SKM-1 (cell line): ENCODE measurements at regions not wholly inside any gene's neighbourhood (a gene's known extent, or its start where the extent isn't known, plus 50 kb on each side); places are given as distances from the start of the nearest gene placed in this dataset.

Experiments used
- DNase-seq: peaks from one replicate; lab custom pipeline; 2025; ENCODE audit not compliant: unreplicated experiment; lab: John Stamatoyannopoulos, UW

DNA sequence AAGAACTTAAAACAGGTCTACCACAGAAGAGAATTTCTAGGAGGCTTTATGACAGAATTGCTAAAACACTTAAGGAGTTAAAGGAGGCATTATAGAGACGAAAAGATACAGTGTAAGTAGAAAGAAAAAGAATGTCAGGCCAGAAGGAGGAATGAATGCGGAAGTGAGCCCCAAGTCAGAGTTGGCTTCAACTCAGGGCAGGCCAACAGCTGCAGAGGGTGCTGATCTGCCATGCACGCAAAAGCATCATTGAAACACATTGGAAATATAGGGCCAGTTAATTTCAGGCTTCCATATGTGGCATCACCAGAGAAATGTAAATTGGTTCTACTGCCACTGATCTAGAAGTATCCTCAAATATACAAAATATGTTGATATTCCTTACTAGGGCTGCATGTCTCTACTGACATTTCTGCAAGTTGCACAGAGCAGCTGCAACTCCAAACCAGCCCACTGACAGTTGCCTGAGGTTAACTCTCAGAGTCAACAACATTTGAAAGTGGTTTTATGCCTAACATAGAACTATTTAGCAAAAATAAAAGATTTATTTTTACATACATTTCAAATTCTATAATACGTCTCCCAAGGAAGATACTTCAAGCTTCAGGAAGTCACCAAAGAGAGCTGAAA lies 324.1 kb downstream of the C11orf87 start:
- DNase-seq = no peak

DNA sequence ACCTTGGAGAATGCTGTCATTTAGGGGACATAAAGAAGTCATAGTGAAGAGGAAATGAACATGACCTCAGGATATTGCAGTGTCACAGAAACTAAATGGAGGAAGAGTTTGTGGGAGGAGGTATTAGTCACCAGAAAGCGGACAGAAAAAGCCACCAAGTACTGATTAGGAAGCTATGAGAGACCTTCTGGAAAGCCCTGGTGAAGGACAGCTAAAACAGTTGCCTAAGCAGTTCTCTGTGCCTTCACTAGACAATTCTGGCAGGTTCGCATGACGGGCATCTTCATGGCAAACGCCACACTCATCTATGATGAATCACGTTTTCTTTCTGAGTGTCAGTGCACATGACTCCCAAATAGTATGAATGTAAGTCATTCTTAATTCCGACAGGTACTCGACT lies 325.8 kb downstream of the C11orf87 start:
- peak; percentile 71 for DNase-seq

GRCh38 chr11:109749476-109749875 lies 327.5 kb downstream of the C11orf87 start:
- no peak for DNase-seq

- DNase-seq = no peak
These were observed 329.0 kb downstream of the C11orf87 start for GRCh38 chr11:109750964-109751363.

DNA sequence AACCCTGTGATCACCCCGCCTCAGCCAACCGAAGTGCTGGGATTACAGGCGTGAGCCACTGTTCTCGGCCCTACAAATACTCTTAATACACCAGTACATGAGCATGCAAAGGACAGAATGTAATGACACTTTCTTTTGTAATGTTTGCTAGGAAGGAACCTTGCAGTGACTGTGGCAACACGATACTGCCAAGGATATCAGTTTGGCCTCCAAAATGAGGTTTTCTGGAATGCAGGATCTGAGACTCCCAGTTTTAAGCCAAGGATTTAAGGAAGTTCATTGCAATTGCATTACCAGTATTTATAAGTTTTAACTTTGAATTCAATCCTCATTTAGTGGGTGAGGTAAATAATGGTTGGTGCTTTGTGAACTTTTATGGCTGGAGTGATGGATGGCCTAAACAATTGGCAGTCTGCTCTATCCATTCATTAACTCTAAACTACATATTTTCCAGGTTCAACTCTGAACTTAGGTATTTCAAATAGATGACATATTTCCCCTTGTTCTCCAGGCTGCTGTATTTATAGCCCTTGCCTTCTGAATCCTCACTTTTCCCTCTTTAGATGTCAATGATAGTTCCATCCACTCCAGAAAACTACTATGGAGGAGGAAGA lies 330.3 kb downstream of the C11orf87 start:
- no peak for DNase-seq

DNA sequence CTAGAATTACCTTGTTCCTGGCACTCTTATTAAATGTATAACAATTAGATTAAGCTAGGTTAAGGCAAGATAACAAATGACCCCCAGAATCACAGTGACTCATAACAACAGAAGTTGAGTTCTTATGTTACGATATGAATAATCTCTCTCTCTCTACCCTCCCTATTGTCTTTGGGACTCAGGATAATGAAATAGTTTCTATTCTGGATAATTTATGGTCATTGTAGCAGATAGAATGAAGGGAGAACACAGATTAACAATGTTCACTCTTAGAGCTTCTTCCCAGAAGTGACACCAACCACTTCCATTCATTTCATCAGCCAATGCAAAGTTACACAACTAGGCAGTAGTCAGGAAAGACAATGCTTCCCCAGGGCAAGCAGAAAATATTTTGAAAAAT lies 334.5 kb downstream of the C11orf87 start:
- no peak for DNase-seq

DNA sequence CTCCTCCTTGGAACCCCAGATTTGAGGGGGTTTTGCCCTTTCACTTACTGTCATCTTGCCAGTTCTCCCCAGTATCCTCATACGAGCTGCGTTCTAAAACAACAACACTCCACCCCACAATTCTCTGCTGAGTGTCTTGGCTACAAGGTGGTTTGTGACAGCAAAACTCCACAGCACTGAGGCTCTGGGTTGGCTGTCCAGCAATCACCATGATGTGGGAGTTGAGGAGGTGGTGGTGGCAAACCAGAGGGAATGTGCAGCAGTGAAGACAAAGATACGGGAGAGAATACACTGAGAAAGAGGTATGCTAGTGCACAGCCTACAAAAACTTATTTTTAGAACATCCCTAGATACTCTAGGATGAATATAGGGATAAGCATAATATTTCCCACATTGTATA lies 335.0 kb downstream of the C11orf87 start:
- no peak for DNase-seq

DNA sequence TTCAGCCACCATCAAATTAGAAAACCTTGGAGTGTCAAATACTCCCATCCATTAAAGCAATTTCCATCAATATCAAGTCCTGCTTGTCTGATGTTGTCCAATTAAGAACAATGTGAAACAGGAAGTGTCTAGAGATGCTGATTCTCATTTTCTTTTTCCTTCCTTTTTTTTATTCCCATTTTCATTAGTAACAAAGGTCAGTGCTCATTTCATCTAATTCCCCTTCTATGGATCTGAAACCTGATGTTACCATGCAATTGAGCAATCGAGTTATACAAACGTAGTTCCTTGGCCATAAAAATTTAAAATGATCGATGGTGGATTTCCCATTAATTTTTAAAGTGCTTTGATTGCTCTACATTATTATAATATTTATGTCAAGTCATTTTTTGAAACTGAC lies 330.6 kb upstream of the ZC3H12C start:
- DNase-seq = no peak

DNA sequence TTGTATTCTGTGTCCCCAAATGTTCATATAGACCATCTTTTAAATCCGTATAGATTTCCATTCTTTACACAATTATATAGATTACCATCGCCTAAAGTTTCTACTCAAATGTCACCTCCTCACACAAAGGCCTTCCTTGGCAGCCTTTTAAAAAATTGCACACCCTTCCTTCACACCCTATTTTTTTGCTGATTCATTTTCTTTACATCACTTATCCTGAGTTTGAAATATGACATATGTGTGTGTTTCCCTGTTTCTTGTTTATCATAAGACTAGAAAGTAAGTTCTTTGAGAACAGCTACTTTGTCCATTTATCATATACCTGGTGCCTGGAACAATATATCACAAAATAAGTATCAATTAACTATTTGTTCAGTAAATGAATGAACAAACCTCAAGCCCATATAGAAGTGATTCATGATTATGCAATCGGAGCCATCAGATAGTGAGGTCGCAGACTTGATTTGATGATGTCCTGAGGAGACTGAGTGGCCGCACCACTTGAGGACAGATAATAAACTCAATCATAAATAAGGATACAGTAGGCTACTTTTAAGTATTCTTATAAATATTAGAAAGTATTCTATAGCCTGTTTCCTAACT lies 327.4 kb upstream of the ZC3H12C start:
- DNase-seq = no peak

DNA sequence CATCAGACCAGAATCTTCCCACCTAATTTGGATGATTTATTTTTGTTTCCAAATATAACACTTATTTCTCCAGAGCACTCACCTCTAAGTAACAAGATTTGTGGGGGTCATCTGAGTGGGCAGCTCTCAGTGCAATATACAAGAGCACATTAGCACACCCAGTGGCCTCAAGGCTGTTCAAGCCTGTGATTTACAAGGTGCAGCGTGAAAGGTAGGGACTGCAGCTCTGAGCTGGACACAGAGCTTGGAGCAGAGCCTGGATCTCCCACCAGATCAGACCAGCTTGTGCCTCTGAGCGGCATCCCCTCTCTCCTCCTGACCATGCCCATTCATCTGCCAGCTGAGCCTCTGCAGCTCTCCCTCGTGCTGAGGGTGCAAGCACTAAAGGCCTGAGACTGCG lies 323.3 kb upstream of the ZC3H12C start:
- DNase-seq = no peak

DNA sequence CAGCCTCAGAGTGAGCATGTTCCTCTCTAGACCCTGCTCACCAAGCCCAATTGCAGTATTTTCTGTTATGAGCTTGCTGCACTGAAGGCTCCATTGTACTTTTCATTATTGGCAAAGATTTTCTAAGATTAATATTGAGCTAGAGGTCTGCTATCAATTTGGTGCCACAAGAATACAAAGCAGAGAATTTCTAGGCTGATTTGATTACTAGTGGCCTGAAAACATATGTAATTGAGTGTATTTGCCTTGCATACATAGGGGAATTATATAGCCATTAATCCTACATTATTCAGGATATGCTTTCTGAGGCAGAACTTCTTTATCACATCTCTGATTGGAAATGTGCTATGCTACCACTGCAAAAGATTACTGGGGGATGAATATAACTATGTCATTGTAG lies 322.9 kb upstream of the ZC3H12C start:
- no peak for DNase-seq

DNA sequence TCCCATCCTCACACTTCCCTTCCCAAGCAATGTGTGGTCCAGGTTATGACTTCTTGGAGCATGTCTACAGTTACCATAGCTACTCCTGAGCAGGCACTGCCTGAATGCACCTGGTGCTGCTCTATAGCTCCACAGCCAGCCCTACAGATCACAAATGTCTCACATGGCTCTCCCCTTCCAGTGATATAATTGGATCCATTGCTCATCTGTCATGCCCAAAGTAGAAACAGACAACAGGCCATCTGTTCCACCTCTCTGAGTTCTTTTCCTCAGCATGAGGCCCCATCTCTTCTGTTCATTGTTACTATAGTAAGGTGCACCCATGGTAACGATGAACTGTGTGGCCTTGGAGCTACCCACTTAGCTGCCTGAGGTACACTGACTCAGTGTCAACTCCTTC lies 320.3 kb upstream of the ZC3H12C start:
- DNase-seq = no peak

DNA sequence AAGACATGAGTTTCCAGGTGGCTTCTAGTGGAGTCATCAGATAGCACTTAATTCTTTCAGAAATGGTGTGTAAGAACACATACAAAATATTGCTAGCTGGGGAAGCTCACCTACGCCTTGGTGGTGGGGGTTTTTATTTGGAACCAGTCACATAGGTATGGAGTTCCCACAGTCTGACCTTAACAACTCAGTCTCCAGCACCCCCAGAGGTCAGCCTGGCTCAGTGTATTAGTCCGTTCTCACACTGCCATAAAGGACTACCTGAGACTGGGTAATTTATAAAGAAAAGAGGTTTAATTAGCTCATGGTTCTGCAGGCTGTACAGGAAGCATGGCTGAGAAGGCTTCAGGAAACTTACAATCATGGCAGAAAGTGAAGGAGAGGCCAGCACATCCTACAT lies 317.5 kb upstream of the ZC3H12C start:
- no peak for DNase-seq

- DNase-seq = no peak
These were observed 310.2 kb upstream of the ZC3H12C start for GRCh38 chr11:109783014-109783413.

DNA sequence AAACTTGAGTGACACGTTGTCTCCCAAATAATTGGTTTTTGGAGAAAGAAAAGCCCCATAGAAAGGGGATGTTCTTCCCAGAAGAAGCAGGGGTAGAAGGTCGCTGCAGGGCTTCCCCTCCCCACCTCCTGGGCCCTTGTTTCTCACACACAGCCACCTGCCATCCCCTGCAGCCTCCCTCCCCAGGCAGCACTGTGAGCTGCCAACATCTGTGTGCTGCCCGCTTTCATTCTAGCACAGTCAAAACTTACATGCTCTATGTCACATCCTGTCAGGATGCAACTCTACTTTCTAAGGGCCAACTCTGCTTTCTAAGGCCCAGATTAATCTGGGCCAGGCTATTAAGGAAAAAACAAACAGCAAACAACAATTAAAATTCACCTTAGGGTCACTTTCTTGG lies 309.4 kb upstream of the ZC3H12C start:
- no peak for DNase-seq

- no peak for DNase-seq
These were observed 308.7 kb upstream of the ZC3H12C start for GRCh38 chr11:109784536-109784935.

DNA sequence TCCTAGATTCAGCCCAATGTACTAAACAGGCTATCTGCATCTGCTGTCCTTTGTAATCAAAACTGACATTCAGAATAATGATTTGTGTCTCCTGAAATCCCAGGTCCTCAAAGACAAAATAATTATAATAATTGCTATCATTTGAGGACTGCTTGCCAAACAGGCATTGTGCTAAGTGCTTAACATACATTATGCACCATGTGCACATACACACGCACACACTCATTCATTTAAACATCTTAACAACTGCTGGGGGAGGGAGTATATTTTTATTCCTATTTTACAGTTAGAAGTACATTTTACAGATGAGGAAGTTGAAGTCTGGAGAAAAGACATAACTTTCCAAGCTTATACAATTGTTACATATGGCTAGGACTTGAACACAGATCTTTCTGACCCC lies 308.0 kb upstream of the ZC3H12C start:
- no peak for DNase-seq

- DNase-seq = no peak
These were observed 307.5 kb upstream of the ZC3H12C start for GRCh38 chr11:109785714-109786113.

GRCh38 chr11:109788948-109789490 lies 304.2 kb upstream of the ZC3H12C start:
- DNase-seq = no peak

- DNase-seq = no peak
These were observed 303.3 kb upstream of the ZC3H12C start for GRCh38 chr11:109789901-109790300.

DNA sequence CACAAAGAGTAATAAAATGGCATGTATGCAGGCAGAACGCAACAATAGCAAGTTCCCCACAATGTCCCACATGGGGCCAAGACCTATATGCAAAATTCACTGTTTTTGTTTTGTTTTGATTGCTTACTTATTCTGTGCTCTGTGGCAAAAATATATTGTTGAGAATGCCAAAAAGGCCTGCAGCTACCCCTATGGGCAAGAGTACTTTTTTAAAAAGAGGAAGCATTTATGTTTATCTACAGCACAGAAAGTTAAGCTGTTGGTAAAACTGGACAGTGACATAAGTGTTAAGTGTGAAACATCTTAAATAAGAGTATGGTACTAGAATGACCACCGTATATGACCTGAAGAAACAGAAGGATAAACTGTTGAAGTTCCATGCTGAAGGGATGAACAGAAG lies 301.9 kb upstream of the ZC3H12C start:
- DNase-seq = no peak

DNA sequence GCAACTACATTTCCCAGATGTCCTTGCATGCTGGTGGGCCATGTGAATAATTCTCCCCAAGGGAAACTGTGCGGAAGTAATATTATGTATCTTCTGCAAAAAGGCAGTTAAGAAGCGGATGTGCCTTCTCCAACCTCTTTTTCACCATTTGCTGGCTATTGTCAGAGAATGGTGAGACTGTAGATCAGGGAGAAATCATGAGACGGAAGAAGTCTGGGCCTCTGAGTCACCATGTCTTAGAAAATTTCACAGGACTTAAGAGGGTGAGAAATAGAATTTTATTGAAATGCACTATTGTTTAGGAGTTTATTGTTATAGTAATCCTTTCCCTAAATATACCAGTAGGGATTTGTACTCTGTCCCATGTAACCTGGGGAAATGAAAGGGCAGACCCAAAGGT lies 298.7 kb upstream of the ZC3H12C start:
- DNase-seq = no peak

- DNase-seq = no peak
These were observed 298.0 kb upstream of the ZC3H12C start for GRCh38 chr11:109795234-109795633.
